H9 (cell line): ENCODE measurements at regions not wholly inside any gene's neighbourhood (a gene's known extent, or its start where the extent isn't known, plus 50 kb on each side); places are given as distances from the start of the nearest gene placed in this dataset.

Source experiments
- DNase-seq: peaks from one replicate; pipeline ENCODE4 v3.0.0-alpha.2; 2017
- H2AFZ ChIP-seq: one replicate; pipeline ENCODE4 v1.6.1; 2013; ENCODE audit warnings: mild to moderate bottlenecking, low read length, control low read depth, moderate library complexity
- H2AK5ac ChIP-seq: 2 replicates; pipeline ENCODE4 v1.6.1; 2013; ENCODE audit warnings: low read length, control low read depth, mixed read lengths; ENCODE audit not compliant: insufficient read length
- H2BK120ac ChIP-seq: one replicate; pipeline ENCODE4 v1.6.1; 2013; ENCODE audit warnings: low read depth, mild to moderate bottlenecking, low read length, control low read depth, inconsistent platforms; ENCODE audit not compliant: poor library complexity, severe bottlenecking
- H2BK12ac ChIP-seq: 2 replicates; pipeline ENCODE4 v1.6.1; 2013; ENCODE audit warnings: low read length, control low read depth, mixed read lengths, low read depth; ENCODE audit not compliant: insufficient read length
- H2BK15ac ChIP-seq: 2 replicates; pipeline ENCODE4 v1.6.1; 2013; ENCODE audit warnings: low read depth, low read length, control low read depth
- H2BK20ac ChIP-seq: one replicate; pipeline ENCODE4 v1.6.1; 2013; ENCODE audit warnings: low read depth, mild to moderate bottlenecking, low read length, control low read depth, inconsistent platforms; ENCODE audit not compliant: poor library complexity, severe bottlenecking
- H2BK5ac ChIP-seq: 2 replicates; pipeline ENCODE4 v1.6.1; 2013; ENCODE audit warnings: low read length, control low read depth, mixed read lengths; ENCODE audit not compliant: insufficient read length
- H3K14ac ChIP-seq: 2 replicates; pipeline ENCODE4 v1.6.1; 2013; ENCODE audit warnings: low read length, control low read depth; ENCODE audit not compliant: insufficient read depth
- H3K18ac ChIP-seq: 2 replicates; pipeline ENCODE4 v1.6.1; 2013; ENCODE audit warnings: low read depth, mild to moderate bottlenecking, mixed read lengths, low read length, control low read depth; ENCODE audit not compliant: insufficient read length
- H3K23ac ChIP-seq: 2 replicates; pipeline ENCODE4 v1.6.1; 2013; ENCODE audit warnings: low read length, control low read depth, mixed read lengths, low read depth; ENCODE audit not compliant: insufficient read length
- H3K23me2 ChIP-seq: 2 replicates; pipeline ENCODE4 v1.6.1; 2013; ENCODE audit warnings: low read depth, mild to moderate bottlenecking, mixed read lengths, low read length, control low read depth; ENCODE audit not compliant: insufficient read length, poor library complexity, severe bottlenecking
- H3K27ac ChIP-seq: 2 replicates; pipeline ENCODE4 v1.5.1; 2013; ENCODE audit warnings: low read length, control low read depth, mixed read lengths, low read depth; ENCODE audit not compliant: insufficient read length
- H3K27me3 ChIP-seq: 2 replicates; pipeline ENCODE4 v1.6.1; 2013; ENCODE audit warnings: low read length, control low read depth, inconsistent platforms; ENCODE audit not compliant: insufficient read depth
- H3K4ac ChIP-seq: 2 replicates; pipeline ENCODE4 v1.6.1; 2013; ENCODE audit warnings: low read depth, mild to moderate bottlenecking, control low read depth, inconsistent platforms, low read length, moderate library complexity
- H3K4me1 ChIP-seq: 2 replicates; pipeline ENCODE4 v1.6.1; 2013; ENCODE audit warnings: low read length, control low read depth, inconsistent platforms; ENCODE audit not compliant: insufficient read depth
- H3K4me2 ChIP-seq: 2 replicates; pipeline ENCODE4 v1.6.1; 2013; ENCODE audit warnings: low read length, control low read depth, mixed read lengths; ENCODE audit not compliant: insufficient read length, insufficient read depth
- H3K56ac ChIP-seq: 2 replicates; pipeline ENCODE4 v1.6.1; 2013; ENCODE audit warnings: low read depth, mild to moderate bottlenecking, mixed read lengths, low read length, control low read depth; ENCODE audit not compliant: insufficient read length
- H3K79me1 ChIP-seq: 2 replicates; pipeline ENCODE4 v1.6.1; 2013; ENCODE audit warnings: low read depth, mild to moderate bottlenecking, moderate library complexity, low read length, control low read depth, inconsistent platforms; ENCODE audit not compliant: insufficient read depth, poor library complexity, severe bottlenecking
- H3K79me2 ChIP-seq: 2 replicates; pipeline ENCODE4 v1.6.1; 2013; ENCODE audit warnings: low read length, control low read depth, inconsistent platforms; ENCODE audit not compliant: insufficient read depth
- H3K9ac ChIP-seq: 2 replicates; pipeline ENCODE4 v1.6.1; 2013; ENCODE audit warnings: low read length, control low read depth, mixed read lengths; ENCODE audit not compliant: insufficient read length; ENCODE audit errors: extremely low read depth
- H3K9me3 ChIP-seq: one replicate; pipeline ENCODE4 v1.6.1; 2013; ENCODE audit warnings: low read depth, low read length, inconsistent platforms; ENCODE audit not compliant: control insufficient read depth
- H3T11ph ChIP-seq: one replicate; pipeline ENCODE4 v1.6.1; 2013; ENCODE audit warnings: mild to moderate bottlenecking, low read length, control low read depth, inconsistent platforms
- H4K20me1 ChIP-seq: one replicate; pipeline ENCODE4 v1.6.1; 2013; ENCODE audit not compliant: control insufficient read depth, insufficient read length, insufficient read depth
- H4K5ac ChIP-seq: 2 replicates; pipeline ENCODE4 v1.6.1; 2013; ENCODE audit warnings: low read depth, mild to moderate bottlenecking, mixed read lengths, low read length, control low read depth; ENCODE audit not compliant: insufficient read length
- H4K8ac ChIP-seq: replicated peaks from 2 replicates; pipeline ENCODE4 v1.6.1; 2013; ENCODE audit warnings: low read length, control low read depth, mixed read lengths, low read depth; ENCODE audit not compliant: insufficient read length
- H4K91ac ChIP-seq: 2 replicates; pipeline ENCODE4 v1.6.1; 2013; ENCODE audit warnings: low read depth, mild to moderate bottlenecking, moderate library complexity, mixed read lengths, low read length, control low read depth; ENCODE audit not compliant: insufficient read length
- H3K27ac Mint-ChIP-seq, 3 experiments: 2 replicates in 2 of 3; 3 replicates in 1 of 3; pipeline ENCODE4 v1.8.0; 2020 to 2021; ENCODE audit warnings: mixed read lengths in 3 of 3, mild to moderate bottlenecking in 1 of 3, moderate library complexity in 1 of 3
- H3K27me3 Mint-ChIP-seq: 2 replicates; pipeline ENCODE4 v1.8.0; 2021; ENCODE audit warnings: low read depth, mild to moderate bottlenecking, moderate library complexity, mixed read lengths
- H3K36me3 Mint-ChIP-seq, 3 experiments: 2 replicates in 2 of 3; 3 replicates in 1 of 3; pipeline ENCODE4 v1.8.0; 2020 to 2021; ENCODE audit warnings: low read depth in 3 of 3, mixed read lengths in 3 of 3; ENCODE audit not compliant: insufficient read depth in 1 of 3
- H3K4me1 Mint-ChIP-seq, 2 experiments: 2 replicates each; pipeline ENCODE4 v1.8.0; 2020; ENCODE audit warnings: mixed read lengths in 2 of 2
- H3K4me3 Mint-ChIP-seq, 2 experiments: 2 replicates in 1 of 2; 3 replicates in 1 of 2; pipeline ENCODE4 v1.8.0; 2020 to 2021; ENCODE audit warnings: mild to moderate bottlenecking in 2 of 2, mixed read lengths in 2 of 2, moderate library complexity in 1 of 2
- H3K9me3 Mint-ChIP-seq, 2 experiments: 2 replicates in 1 of 2; 3 replicates in 1 of 2; pipeline ENCODE4 v1.8.0; 2020; ENCODE audit warnings: mild to moderate bottlenecking in 2 of 2, mixed read lengths in 2 of 2, moderate library complexity in 1 of 2
- WGBS: extraction: QIAGEN DNeasy Blood & Tissue Kit; methylation state at CpG from one replicate; pipeline ENCODE4 v1.1.7; 2013; ENCODE audit warnings: missing lambda C conversion rate, low lambda C conversion rate, mixed read lengths; ENCODE audit not compliant: insufficient read length; ENCODE audit errors: extremely low coverage; 5-methylcytosine and 5-hydroxymethylcytosine counted together
- TF ChIP-seq, protein P1 (sequence below): fragments of 200-600 bp; sonication (generic); conservative IDR thresholded peaks from 3 replicates; pipeline ENCODE4 v1.8.0; 2021; ENCODE audit warnings: antibody characterized with exemption, mild to moderate bottlenecking

DNA sequence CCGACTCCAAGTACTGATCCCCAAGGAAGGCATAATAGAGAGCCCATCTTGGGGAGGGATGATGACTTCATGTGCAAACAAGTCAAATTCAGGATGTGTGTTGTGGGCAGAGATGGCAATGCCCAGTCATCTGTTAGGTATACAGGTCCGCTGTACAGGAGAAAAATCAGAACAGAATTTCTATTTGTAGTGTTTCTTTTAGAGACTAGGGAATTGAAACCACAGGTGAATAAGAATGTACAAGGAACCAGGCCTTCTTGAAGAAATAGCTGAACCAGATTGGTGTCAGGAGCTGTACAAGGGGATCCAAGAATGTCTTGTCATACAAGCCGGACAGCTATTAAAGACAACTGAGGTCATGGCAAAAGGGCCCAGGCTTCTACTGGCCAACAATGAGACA lies 147.9 kb downstream of the PFKFB3 start:
- no peaks in the 10 kb centered on the region for H3K23me2 ChIP-seq
- H2BK20ac ChIP-seq = no peak overlapping the region
- Mint-ChIP-seq H3K9me3 (peaks cover 0 to 8% of the 10 kb centered on the region in 2 experiments; a peak in 3 of 5 replicates), H3K4me1 (peaks cover 20 to 22% of the 10 kb centered on the region in 2 experiments), H3K36me3 (peaks cover 0 to 5% (median 3%) of the 10 kb centered on the region in 3 experiments; a peak in 2 of 7 replicates), H3K4me3 (no peak overlapping the region), H3K27ac (no peak overlapping the region), H3K27me3 (no peaks in the 10 kb centered on the region; the same call in 1 of the 2 replicates)
- H3K27ac ChIP-seq = no peak overlapping the region
- no peaks in the 10 kb centered on the region for H3K79me1 ChIP-seq
- no peak overlapping the region for H2BK5ac ChIP-seq
- no peak overlapping the region for H2AK5ac ChIP-seq
- no peak overlapping the region for H3K9ac ChIP-seq
- H3T11ph ChIP-seq = no peak overlapping the region
- no peak overlapping the region for H2BK12ac ChIP-seq
- no peak overlapping the region for H2BK120ac ChIP-seq
- no peaks in the 10 kb centered on the region for H3K79me2 ChIP-seq
- H4K20me1 ChIP-seq = no peaks in the 10 kb centered on the region
- DNase-seq = no peak
- no peak overlapping the region for H4K8ac ChIP-seq
- H3K27me3 ChIP-seq = no peaks in the 10 kb centered on the region
- no peak overlapping the region for H2AFZ ChIP-seq
- no peaks in the 10 kb centered on the region for H3K9me3 ChIP-seq
- TF ChIP-seq, protein P1, sequence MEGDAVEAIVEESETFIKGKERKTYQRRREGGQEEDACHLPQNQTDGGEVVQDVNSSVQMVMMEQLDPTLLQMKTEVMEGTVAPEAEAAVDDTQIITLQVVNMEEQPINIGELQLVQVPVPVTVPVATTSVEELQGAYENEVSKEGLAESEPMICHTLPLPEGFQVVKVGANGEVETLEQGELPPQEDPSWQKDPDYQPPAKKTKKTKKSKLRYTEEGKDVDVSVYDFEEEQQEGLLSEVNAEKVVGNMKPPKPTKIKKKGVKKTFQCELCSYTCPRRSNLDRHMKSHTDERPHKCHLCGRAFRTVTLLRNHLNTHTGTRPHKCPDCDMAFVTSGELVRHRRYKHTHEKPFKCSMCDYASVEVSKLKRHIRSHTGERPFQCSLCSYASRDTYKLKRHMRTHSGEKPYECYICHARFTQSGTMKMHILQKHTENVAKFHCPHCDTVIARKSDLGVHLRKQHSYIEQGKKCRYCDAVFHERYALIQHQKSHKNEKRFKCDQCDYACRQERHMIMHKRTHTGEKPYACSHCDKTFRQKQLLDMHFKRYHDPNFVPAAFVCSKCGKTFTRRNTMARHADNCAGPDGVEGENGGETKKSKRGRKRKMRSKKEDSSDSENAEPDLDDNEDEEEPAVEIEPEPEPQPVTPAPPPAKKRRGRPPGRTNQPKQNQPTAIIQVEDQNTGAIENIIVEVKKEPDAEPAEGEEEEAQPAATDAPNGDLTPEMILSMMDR = no peak
- no peak overlapping the region for H3K14ac ChIP-seq
- H2BK15ac ChIP-seq = no peak overlapping the region
- no peaks in the 10 kb centered on the region for H3K4me1 ChIP-seq
- H3K4ac ChIP-seq = no peak overlapping the region
- no peak overlapping the region for H3K56ac ChIP-seq
- WGBS = no CpG with 5 or more reads among the region's 3 CpGs
- H3K23ac ChIP-seq = no peak overlapping the region
- no peak overlapping the region for H4K5ac ChIP-seq
- H3K18ac ChIP-seq = no peak overlapping the region
- no peak overlapping the region for H3K4me2 ChIP-seq
- H4K91ac ChIP-seq = no peak overlapping the region
